GM13977 (cell line): ENCODE measurements at regions not wholly inside any gene's neighbourhood (a gene's known extent, or its start where the extent isn't known, plus 50 kb on each side); places are given as distances from the start of the nearest gene placed in this dataset.

Experiments used
- DNase-seq: peaks from one replicate; pipeline ENCODE4 v3.0.0; 2012; ENCODE audit warnings: low spot score
- in situ Hi-C: fragments of 300-500 bp; cut with MboI; formaldehyde crosslinking; loops from one replicate; pipeline ENCODE4 v1.12.0; 2022; ENCODE audit warnings: low sequenced_read_pairs, low pct_unique_long_range_greater_than_20kb, mixed read lengths, inconsistent platforms; ENCODE audit not compliant: unreplicated experiment
- TF ChIP-seq, protein P1 (sequence below): IDR thresholded peaks from 2 replicates; pipeline ENCODE4 v1.5.1; 2012; ENCODE audit warnings: mild to moderate bottlenecking, control low read depth; ENCODE audit not compliant: insufficient read depth; ENCODE audit errors: extremely low read depth, missing control alignments

DNA sequence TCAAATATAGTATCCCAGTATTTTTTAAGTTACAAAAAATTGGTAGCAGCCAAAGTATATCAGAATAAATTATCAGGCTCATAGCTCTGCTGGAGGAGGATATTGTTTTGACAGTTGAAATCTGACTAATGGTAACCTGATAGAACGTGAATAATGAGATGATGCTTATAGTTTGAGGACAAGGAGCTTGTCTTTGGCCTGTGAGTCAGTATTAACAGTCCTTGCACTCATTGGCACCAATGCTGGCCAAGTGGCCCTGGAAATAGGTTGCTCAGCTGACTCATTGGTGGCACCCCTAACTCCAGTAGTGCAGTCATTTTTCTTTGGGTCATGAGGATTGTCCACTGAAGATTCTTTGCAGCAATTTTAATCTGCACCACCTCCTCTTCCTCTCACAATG, 203.3 kb upstream of the JADE1 start:
- DNase-seq: no peak
- in situ Hi-C loops: no loop called here
- TF ChIP-seq, protein P1, sequence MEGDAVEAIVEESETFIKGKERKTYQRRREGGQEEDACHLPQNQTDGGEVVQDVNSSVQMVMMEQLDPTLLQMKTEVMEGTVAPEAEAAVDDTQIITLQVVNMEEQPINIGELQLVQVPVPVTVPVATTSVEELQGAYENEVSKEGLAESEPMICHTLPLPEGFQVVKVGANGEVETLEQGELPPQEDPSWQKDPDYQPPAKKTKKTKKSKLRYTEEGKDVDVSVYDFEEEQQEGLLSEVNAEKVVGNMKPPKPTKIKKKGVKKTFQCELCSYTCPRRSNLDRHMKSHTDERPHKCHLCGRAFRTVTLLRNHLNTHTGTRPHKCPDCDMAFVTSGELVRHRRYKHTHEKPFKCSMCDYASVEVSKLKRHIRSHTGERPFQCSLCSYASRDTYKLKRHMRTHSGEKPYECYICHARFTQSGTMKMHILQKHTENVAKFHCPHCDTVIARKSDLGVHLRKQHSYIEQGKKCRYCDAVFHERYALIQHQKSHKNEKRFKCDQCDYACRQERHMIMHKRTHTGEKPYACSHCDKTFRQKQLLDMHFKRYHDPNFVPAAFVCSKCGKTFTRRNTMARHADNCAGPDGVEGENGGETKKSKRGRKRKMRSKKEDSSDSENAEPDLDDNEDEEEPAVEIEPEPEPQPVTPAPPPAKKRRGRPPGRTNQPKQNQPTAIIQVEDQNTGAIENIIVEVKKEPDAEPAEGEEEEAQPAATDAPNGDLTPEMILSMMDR: no peak

DNA sequence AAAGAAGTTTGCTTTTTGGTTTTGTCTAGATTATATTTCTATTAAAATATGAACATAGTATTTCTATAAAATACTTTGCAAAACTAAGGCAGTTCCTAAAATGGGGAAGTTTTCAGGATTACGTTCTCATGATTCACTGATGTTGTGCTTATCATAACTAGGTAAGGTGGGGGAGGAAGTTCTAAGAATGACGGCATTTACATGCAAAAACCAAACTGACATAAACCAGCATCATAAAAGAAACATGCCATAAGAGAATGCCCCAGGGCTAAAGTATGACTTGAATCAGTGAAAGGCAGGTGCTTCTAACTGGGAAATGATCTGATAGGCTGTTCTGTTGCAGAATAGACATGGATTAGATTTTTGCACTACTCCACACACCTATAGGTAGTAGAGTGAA, 204.7 kb upstream of the JADE1 start:
- DNase-seq: no peak
- in situ Hi-C loops: no loop called here
- TF ChIP-seq, protein P1: no peak

GRCh38 chr4:128604204-128604603, 205.3 kb upstream of the JADE1 start:
- in situ Hi-C loops: no loop called here
- DNase-seq: no peak
- TF ChIP-seq, protein P1: no peak

GRCh38 chr4:128603081-128603480, 206.4 kb upstream of the JADE1 start:
- in situ Hi-C loops: no loop called here
- TF ChIP-seq, protein P1: no peak
- DNase-seq: no peak

- no peak for DNase-seq
- TF ChIP-seq, protein P1: no peak
- in situ Hi-C loops: no loop called here
Measured at GRCh38 chr4:128601991-128602695, 207.4 kb upstream of the JADE1 start.

DNA sequence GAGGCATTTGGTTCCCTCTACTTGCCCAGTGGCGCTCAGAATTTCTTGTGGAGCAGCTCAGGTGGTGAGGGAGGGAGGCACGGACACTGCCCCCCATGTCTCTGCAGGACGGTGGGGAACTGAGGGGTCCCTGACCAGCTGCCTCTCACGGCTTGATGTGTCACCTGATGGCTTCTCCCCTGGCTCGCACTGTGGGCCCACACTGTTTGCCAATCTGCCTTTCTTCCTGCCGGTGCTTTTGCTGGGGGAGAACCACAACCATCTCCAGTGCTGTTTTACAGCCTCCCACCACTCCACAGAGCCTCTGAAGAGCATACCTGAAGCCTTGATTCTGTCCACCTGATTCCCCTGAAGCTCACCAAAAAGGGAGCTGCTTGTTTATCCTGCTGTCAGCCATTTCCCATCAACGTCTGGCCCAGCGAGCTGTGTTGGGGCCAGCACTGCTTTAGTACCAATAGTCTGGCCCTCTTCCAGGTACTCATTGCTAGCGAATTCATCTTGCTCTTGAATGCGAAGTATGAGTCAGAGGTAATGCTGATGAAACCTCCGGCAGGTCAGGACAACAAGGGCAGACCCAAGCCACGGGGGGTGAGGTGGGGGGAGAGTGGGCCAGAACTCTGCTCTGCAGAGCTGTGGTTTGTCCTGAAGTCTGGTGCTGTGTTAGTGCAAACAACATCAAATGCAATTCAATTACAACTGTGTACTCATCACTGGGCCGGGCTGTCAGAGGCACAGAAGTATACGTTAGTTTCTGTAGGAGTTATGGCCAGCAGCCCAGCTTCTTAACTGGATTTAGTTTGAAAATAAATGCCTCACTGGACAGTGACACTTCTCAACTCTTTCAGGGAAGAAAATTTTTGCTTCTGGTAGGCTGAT, 208.3 kb upstream of the JADE1 start:
- TF ChIP-seq, protein P1: no peak
- no peak for DNase-seq
- in situ Hi-C loops: no loop called here
